HUES64 (cell line): ENCODE measurements at regions not wholly inside any gene's neighbourhood (a gene's known extent, or its start where the extent isn't known, plus 50 kb on each side); places are given as distances from the start of the nearest gene placed in this dataset.

Experiments used
- H3K27ac ChIP-seq: 2 replicates; pipeline ENCODE4 v1.7.0; 2013; ENCODE audit warnings: low read depth, low read length, inconsistent platforms
- H3K27me3 ChIP-seq: 2 replicates; pipeline ENCODE4 v1.6.1; 2013; ENCODE audit warnings: mild to moderate bottlenecking, low read length; ENCODE audit not compliant: insufficient read depth
- H3K36me3 ChIP-seq: 2 replicates; pipeline ENCODE4 v1.6.1; 2013; ENCODE audit warnings: mild to moderate bottlenecking, low read length; ENCODE audit not compliant: insufficient read depth
- H3K4me1 ChIP-seq: 2 replicates; pipeline ENCODE4 v1.6.1; 2013; ENCODE audit warnings: mild to moderate bottlenecking, low read length, moderate library complexity; ENCODE audit not compliant: insufficient read depth
- H3K4me3 ChIP-seq: 2 replicates; pipeline ENCODE4 v1.5.1; 2013; ENCODE audit warnings: mild to moderate bottlenecking, low read length, moderate library complexity
- H3K9ac ChIP-seq: 2 replicates; pipeline ENCODE4 v1.6.1; 2013; ENCODE audit warnings: mild to moderate bottlenecking, low read depth, low read length
- H3K9me3 ChIP-seq: 2 replicates; pipeline ENCODE4 v1.6.1; 2013; ENCODE audit warnings: low read depth, low read length; ENCODE audit not compliant: insufficient read depth
- WGBS: fragments of 150-250, 120-280 bp; methylation state at CpG from one replicate; pipeline ENCODE4 v1.1.7; 2013; ENCODE audit warnings: missing lambda C conversion rate; 5-methylcytosine and 5-hydroxymethylcytosine counted together

GRCh38 chr14:98290596-98290995 is 981.4 kb downstream of the BCL11B start:
- no peaks in the 10 kb centered on the region for H3K9me3 ChIP-seq
- no peak overlapping the region for H3K9ac ChIP-seq
- no peaks in the 10 kb centered on the region for H3K4me1 ChIP-seq
- no peak overlapping the region for H3K27ac ChIP-seq
- H3K4me3 ChIP-seq: no peak overlapping the region
- H3K27me3 ChIP-seq: no peaks in the 10 kb centered on the region
- H3K36me3 ChIP-seq: no peaks in the 10 kb centered on the region
- WGBS: 97% methylated on average over 4 of the region's 4 CpGs

DNA sequence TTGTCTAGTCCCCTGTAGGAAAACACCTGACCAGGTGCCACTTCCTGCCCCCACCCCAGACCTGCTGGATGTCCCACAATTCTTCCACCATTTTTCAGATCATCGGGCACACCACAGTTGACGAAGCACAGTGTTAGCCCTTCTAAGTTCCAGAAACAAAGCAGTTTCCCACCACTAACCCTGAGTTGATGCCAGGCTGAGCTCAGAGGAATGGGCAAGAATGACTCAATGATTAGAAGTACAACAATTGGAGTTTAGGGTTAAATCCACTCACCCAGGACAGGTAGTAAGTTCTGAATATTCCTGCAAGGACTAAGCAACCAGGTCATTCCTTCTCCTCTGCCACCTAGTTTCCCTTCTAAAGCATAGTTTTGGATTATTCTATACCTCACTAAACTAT is 979.8 kb downstream of the BCL11B start:
- WGBS: 88% methylated on average over 2 of the region's 2 CpGs
- Histone ChIP-seq H3K36me3 (no peaks in the 10 kb centered on the region), H3K27ac (no peak overlapping the region)

GRCh38 chr14:98293576-98293975 is 978.4 kb downstream of the BCL11B start:
- WGBS: 94% methylated on average over 5 of the region's 5 CpGs

More for the DNA sequence above, 979.8 kb downstream of the BCL11B start:
- H3K4me3 ChIP-seq: no peak overlapping the region
- H3K9ac ChIP-seq: no peak overlapping the region
- H3K9me3 ChIP-seq: no peaks in the 10 kb centered on the region
- H3K27me3 ChIP-seq: no peaks in the 10 kb centered on the region
- no peaks in the 10 kb centered on the region for H3K4me1 ChIP-seq

GRCh38 chr14:98296895-98297294 is 975.1 kb downstream of the BCL11B start:
- no peak overlapping the region for H3K4me3 ChIP-seq
- no peaks in the 10 kb centered on the region for H3K9me3 ChIP-seq
- H3K4me1 ChIP-seq: no peaks in the 10 kb centered on the region
- no peaks in the 10 kb centered on the region for H3K36me3 ChIP-seq
- no peak overlapping the region for H3K27ac ChIP-seq
- no peak overlapping the region for H3K9ac ChIP-seq
- 96% methylated on average over 7 of the region's 7 CpGs for WGBS
- H3K27me3 ChIP-seq: no peaks in the 10 kb centered on the region

More at GRCh38 chr14:98293576-98293975, 978.4 kb downstream of the BCL11B start:
- H3K9ac ChIP-seq: no peak overlapping the region
- H3K4me1 ChIP-seq: no peaks in the 10 kb centered on the region
- no peaks in the 10 kb centered on the region for H3K36me3 ChIP-seq
- no peaks in the 10 kb centered on the region for H3K9me3 ChIP-seq
- H3K27ac ChIP-seq: no peak overlapping the region
- no peaks in the 10 kb centered on the region for H3K27me3 ChIP-seq
- H3K4me3 ChIP-seq: no peak overlapping the region

DNA sequence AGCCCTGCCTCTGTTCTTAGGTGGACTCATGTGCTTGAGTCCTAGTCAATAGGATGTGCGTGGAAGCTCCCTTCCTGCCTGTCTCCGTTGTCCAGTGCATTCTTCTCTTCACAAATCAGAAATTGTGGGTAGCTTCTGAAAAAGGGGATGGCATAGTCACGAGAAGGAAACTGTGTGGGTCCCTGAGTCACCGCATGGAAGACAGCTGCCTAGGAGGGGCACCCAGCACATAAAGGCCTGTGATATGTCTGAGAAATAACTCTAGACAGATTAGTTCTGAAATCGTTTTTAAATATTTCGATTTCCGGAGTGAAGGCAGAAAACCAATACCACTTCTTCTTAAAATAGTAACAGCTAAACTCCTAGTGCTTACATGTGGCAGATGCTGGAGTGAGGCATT is 974.4 kb downstream of the BCL11B start:
- no peak overlapping the region for H3K9ac ChIP-seq
- H3K9me3 ChIP-seq: no peaks in the 10 kb centered on the region
- no peak overlapping the region for H3K27ac ChIP-seq
- no peaks in the 10 kb centered on the region for H3K4me1 ChIP-seq
- no peaks in the 10 kb centered on the region for H3K36me3 ChIP-seq
- no peaks in the 10 kb centered on the region for H3K27me3 ChIP-seq
- no peak overlapping the region for H3K4me3 ChIP-seq
- 98% methylated on average over 7 of the region's 7 CpGs for WGBS

DNA sequence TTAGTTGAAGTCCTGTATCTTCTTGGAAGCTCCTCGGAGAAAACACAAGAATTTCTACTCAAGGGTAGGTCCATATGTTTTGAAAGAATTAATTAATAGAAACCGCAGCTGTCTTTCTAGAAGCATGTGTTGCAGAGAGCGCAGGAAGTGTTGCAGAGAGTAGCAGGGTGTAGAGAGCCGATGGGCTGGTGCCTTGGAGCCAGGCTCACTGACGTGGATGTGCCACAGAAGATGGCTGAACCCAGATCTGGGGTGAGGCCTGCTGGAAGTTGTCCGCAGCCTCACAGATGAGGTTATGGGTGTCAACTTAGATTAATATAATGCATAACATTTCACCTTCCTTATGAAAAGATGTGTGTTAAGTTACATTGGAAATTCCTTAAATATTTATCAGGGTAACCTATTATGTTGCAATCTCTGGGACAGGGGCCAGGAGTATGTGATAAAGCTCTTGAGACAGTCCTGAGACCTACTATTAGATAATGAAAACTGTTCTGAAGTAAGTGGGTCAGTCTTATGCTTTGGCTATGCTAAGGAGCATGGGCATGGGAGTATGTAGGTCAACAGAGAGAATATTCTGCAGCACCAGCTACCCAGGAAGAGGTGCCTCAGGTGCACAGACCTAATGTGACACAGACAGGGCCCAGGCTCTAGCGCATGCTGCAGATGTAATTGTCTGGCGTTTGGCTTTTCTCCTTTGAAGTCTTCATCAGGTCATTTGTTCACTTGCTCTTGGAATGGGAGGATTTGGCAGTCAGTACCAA is 973.3 kb downstream of the BCL11B start:
- no peak overlapping the region for H3K27ac ChIP-seq
- H3K9me3 ChIP-seq: no peaks in the 10 kb centered on the region
- no peaks in the 10 kb centered on the region for H3K27me3 ChIP-seq
- no peak overlapping the region for H3K4me3 ChIP-seq
- no peak overlapping the region for H3K9ac ChIP-seq
- no peaks in the 10 kb centered on the region for H3K4me1 ChIP-seq
- 94% methylated on average over 7 of the region's 8 CpGs for WGBS
- no peaks in the 10 kb centered on the region for H3K36me3 ChIP-seq

DNA sequence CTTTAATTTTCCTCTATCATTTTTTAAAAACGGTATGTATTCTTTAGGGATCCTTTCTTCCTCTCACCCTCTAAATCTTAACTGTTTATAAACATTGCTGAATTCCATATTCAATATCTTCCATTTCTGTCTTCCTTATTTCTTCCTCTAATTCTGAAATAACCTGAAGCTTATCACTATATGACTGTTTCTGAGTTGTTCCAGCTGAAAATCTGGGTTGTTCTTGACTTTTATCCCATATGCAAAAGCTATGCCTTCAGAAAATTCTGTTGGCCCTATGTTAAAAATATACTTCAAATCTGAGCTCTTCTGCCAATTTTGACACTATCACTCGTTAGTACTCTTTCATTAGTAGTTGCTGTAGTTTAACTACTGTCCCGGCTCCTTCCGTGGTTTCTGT is 970.3 kb downstream of the BCL11B start:
- WGBS: 98% methylated on average over 4 of the region's 4 CpGs
- no peaks in the 10 kb centered on the region for H3K9me3 ChIP-seq
- no peaks in the 10 kb centered on the region for H3K36me3 ChIP-seq
- no peaks in the 10 kb centered on the region for H3K27me3 ChIP-seq
- H3K27ac ChIP-seq: no peak overlapping the region
- no peaks in the 10 kb centered on the region for H3K4me1 ChIP-seq
- H3K9ac ChIP-seq: no peak overlapping the region
- H3K4me3 ChIP-seq: no peak overlapping the region

- 96% methylated on average over 3 of the region's 3 CpGs for WGBS
- Histone ChIP-seq H3K36me3 (no peaks in the 10 kb centered on the region), H3K4me1 (no peaks in the 10 kb centered on the region), H3K9ac (no peak overlapping the region), H3K27ac (no peak overlapping the region), H3K4me3 (no peak overlapping the region), H3K9me3 (no peaks in the 10 kb centered on the region), H3K27me3 (no peaks in the 10 kb centered on the region)
These were observed 967.4 kb downstream of the BCL11B start for GRCh38 chr14:98304574-98304973.

GRCh38 chr14:98309591-98309990 is 962.4 kb downstream of the BCL11B start:
- Histone ChIP-seq H3K9me3 (no peaks in the 10 kb centered on the region), H3K4me1 (no peaks in the 10 kb centered on the region), H3K4me3 (no peak overlapping the region), H3K27me3 (no peaks in the 10 kb centered on the region), H3K9ac (no peak overlapping the region), H3K27ac (no peak overlapping the region), H3K36me3 (no peaks in the 10 kb centered on the region)
- 100% methylated on average over 1 of the region's 1 CpG for WGBS

GRCh38 chr14:98312006-98312405 is 960.0 kb downstream of the BCL11B start:
- peaks cover 2% of the 10 kb centered on the region; the same call in 1 of the 2 replicates for H3K9me3 ChIP-seq
- WGBS: 100% methylated on average over 1 of the region's 1 CpG

DNA sequence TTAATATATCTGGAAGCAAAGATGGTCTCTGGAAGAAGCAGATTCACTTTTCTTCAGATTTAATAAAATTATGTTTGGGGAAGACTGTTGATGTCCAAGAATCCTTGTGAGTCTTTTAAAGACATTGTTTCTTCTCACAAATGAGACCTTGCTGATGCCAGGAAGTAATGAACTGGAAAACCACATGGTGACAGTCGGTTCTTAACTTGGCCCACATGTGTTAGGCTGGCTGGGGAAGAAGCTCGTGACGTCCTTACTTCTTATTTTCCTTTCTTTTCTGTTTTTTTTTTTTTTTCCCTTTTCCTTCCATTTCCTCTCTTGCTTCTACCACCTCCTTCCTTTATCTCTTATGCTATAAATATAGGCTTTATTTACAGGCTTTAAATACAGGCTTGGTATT is 950.2 kb downstream of the BCL11B start:
- Histone ChIP-seq H3K9me3 (peaks cover 20% of the 10 kb centered on the region; the same call in 1 of the 2 replicates), H3K27ac (no peak overlapping the region), H3K4me1 (no peaks in the 10 kb centered on the region), H3K36me3 (no peaks in the 10 kb centered on the region), H3K9ac (no peak overlapping the region), H3K27me3 (no peaks in the 10 kb centered on the region), H3K4me3 (no peak overlapping the region)
- 98% methylated on average over 3 of the region's 3 CpGs for WGBS

More at GRCh38 chr14:98312006-98312405, 960.0 kb downstream of the BCL11B start:
- no peaks in the 10 kb centered on the region for H3K36me3 ChIP-seq
- no peak overlapping the region for H3K27ac ChIP-seq
- H3K4me1 ChIP-seq: no peaks in the 10 kb centered on the region
- no peaks in the 10 kb centered on the region for H3K27me3 ChIP-seq
- H3K4me3 ChIP-seq: no peak overlapping the region
- H3K9ac ChIP-seq: no peak overlapping the region
